ENCODE measurements at regions not wholly inside any gene's neighbourhood (a gene's known extent, or its start where the extent isn't known, plus 50 kb on each side); places are given as distances from the start of the nearest gene placed in this dataset.

DNA sequence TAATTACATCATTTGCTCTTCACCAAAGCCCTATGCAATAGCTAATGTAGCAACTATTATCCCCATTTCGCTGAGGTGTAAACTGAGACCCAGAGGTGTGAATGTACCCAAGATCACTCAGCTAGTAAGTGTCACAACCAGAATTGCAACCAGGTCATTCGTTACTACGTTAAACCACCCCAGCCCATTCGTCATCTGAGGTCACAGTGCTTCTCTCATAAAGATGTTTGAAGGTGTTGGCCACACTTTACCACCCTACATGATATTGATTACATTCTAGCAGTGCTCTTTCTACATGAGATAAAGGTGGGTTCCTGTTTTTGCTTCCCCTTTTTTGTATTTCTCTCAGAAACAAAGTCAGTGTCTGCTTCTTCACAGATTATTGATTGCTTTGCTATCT is 195.3 kb downstream of the ZBTB18 start:
- Histone ChIP-seq H3K4me1 (ENCODE audit: control insufficient read depth in 1 of 2, insufficient read depth in 1 of 2, low read depth in 1 of 2, low read length in 1 of 2) (peaks cover 57 to 60% of the 10 kb centered on the region in 2 experiments), H3K4me3 (ENCODE audit: low read depth in 1 of 2, low read length in 1 of 2) (peak overlapping the region in 1 of 2 experiments; percentile 8), H3K36me3 (no peaks in the 10 kb centered on the region), H3K9me3 (no peaks in the 10 kb centered on the region), H3K27ac (peak overlapping the region; percentile 75), H3K27me3 (no peaks in the 10 kb centered on the region)
- TF ChIP-seq, protein P1, sequence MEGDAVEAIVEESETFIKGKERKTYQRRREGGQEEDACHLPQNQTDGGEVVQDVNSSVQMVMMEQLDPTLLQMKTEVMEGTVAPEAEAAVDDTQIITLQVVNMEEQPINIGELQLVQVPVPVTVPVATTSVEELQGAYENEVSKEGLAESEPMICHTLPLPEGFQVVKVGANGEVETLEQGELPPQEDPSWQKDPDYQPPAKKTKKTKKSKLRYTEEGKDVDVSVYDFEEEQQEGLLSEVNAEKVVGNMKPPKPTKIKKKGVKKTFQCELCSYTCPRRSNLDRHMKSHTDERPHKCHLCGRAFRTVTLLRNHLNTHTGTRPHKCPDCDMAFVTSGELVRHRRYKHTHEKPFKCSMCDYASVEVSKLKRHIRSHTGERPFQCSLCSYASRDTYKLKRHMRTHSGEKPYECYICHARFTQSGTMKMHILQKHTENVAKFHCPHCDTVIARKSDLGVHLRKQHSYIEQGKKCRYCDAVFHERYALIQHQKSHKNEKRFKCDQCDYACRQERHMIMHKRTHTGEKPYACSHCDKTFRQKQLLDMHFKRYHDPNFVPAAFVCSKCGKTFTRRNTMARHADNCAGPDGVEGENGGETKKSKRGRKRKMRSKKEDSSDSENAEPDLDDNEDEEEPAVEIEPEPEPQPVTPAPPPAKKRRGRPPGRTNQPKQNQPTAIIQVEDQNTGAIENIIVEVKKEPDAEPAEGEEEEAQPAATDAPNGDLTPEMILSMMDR (IDR thresholded peaks at IDR 0.05) = no peak

DNA sequence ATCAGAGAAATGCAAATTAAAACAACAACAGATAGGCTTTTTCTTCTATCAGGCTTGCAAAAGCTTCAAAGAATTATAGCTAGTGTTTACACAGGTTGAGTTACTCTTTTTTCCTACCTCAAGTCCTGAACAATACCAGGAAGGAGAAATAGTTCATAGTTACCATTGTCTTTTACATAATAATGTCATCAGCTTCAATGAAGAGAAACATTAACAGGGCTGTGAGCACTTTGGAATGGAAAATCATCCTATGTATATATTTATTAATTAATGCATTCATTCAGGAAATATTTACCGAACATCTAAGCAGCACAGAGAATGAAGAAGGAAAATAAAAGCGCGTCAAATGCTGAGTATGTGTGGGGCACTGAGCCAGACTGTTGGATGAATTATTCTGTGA is 197.3 kb downstream of the ZBTB18 start:
- Histone ChIP-seq H3K27me3 (no peaks in the 10 kb centered on the region), H3K9me3 (no peaks in the 10 kb centered on the region), H3K4me1 (ENCODE audit: control insufficient read depth in 1 of 2, insufficient read depth in 1 of 2, low read depth in 1 of 2, low read length in 1 of 2) (peaks cover 78 to 81% of the 10 kb centered on the region in 2 experiments), H3K27ac (peak overlapping the region; percentile 75), H3K36me3 (no peaks in the 10 kb centered on the region), H3K4me3 (ENCODE audit: low read depth in 1 of 2, low read length in 1 of 2) (no peak overlapping the region)
- TF ChIP-seq, protein P1 (IDR thresholded peaks at IDR 0.05) = no peak

DNA sequence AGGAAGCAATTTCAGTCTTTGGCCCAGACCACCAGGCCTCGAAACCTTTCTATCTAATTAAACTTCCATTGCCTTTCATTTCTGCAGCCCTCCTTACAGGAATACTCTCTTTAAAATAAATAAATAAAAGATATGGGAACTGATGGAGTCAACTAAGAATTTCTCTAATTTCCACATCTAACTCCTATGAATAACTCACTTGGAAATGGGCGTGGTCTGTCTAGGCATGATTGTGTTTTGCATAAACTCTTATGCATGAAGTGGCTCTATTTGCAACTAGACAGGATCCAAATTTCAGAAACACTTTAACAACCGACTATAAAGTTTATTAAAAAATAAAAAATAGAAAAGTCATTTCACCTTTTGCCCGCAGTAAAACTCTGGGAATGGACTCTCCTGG is 199.5 kb downstream of the ADSS2 start:
- peaks cover 82 to 87% of the 10 kb centered on the region in 2 experiments for H3K4me1 ChIP-seq (ENCODE audit: control insufficient read depth in 1 of 2, insufficient read depth in 1 of 2, low read depth in 1 of 2, low read length in 1 of 2)
- no peaks in the 10 kb centered on the region for H3K9me3 ChIP-seq
- H3K4me3 ChIP-seq (ENCODE audit: low read depth in 1 of 2, low read length in 1 of 2) = peak overlapping the region in 1 of 2 experiments; percentile 60
- TF ChIP-seq, protein P1 (IDR thresholded peaks at IDR 0.05) = no peak
- H3K27me3 ChIP-seq = no peaks in the 10 kb centered on the region
- peak overlapping the region; percentile 97 for H3K27ac ChIP-seq
- no peaks in the 10 kb centered on the region for H3K36me3 ChIP-seq

DNA sequence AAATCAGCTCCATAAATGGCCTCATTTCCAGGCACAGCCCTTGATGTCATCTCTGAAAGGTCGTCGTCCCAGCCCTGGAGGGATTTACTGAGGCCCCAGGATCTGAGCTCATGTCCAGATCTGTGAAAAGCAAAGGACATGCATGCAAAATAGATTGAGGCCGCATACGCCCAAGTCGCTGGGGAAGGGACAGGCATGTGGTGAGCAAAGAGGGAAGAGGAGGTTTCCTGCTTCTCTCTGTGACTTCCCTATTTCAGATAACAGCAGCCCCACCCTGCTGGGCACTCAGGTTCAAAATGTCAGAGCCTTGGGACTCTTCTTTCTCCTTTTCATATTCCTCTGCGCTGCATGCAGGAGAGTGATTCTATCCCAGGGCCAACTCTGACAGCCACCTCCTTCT is 197.2 kb downstream of the ADSS2 start:
- peaks cover 60 to 66% of the 10 kb centered on the region in 2 experiments for H3K4me1 ChIP-seq (ENCODE audit: control insufficient read depth in 1 of 2, insufficient read depth in 1 of 2, low read depth in 1 of 2, low read length in 1 of 2)
- TF ChIP-seq, protein P1 (IDR thresholded peaks at IDR 0.05) = peak; percentile 27
- no peaks in the 10 kb centered on the region for H3K27me3 ChIP-seq
- H3K36me3 ChIP-seq = no peaks in the 10 kb centered on the region
- H3K27ac ChIP-seq = peak overlapping the region; percentile 97
- no peaks in the 10 kb centered on the region for H3K9me3 ChIP-seq
- peak overlapping the region; percentile 53 to 60 for H3K4me3 ChIP-seq (ENCODE audit: low read depth in 1 of 2, low read length in 1 of 2)

DNA sequence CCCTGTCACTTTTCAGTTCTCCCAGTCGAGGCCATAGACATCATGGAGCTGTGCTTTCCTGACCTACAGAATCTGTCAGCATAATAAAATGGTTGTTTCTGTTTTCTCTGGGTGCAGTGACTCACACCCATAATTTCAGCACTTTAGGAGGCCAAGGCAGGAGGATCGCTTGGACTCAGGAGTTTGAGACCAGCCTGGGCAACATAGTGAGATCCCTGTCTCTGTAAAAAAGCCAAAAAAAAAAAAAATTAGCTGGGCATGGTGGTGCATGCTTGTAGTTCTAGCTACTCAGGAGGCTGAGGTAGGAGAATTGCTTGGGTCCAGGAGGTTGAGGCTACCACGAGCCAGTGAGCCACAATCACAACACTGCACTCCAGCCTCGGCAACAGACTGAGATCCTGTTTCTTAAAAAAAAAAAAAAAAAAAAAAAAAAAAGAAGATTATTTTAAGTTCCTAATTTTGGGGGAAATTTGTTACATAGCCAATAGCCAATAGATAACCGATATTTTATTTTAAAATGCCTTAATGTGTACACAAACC is 196.2 kb downstream of the ADSS2 start:
- Histone ChIP-seq H3K36me3 (no peaks in the 10 kb centered on the region), H3K9me3 (no peaks in the 10 kb centered on the region), H3K27ac (peak overlapping the region; percentile 97), H3K27me3 (no peaks in the 10 kb centered on the region), H3K4me1 (ENCODE audit: control insufficient read depth in 1 of 2, insufficient read depth in 1 of 2, low read depth in 1 of 2, low read length in 1 of 2) (peaks cover 56 to 62% of the 10 kb centered on the region in 2 experiments), H3K4me3 (ENCODE audit: low read depth in 1 of 2, low read length in 1 of 2) (peak overlapping the region in 1 of 2 experiments; percentile 60)
- TF ChIP-seq, protein P1 (IDR thresholded peaks at IDR 0.05) = no peak
